NB4 (cell line): ENCODE measurements at regions not wholly inside any gene's neighbourhood (a gene's known extent, or its start where the extent isn't known, plus 50 kb on each side); places are given as distances from the start of the nearest gene placed in this dataset.

Experiments
- TF ChIP-seq, protein P1 (sequence below): IDR thresholded peaks from one replicate; pipeline ENCODE4 v1.5.1; 2012; ENCODE audit warnings: low read depth, low read length
- TF ChIP-seq, protein P2 (sequence below): IDR thresholded peaks from 2 replicates; pipeline ENCODE4 v1.6.1; 2011; ENCODE audit warnings: low read depth, low read length

GRCh38 chr5:107257885-107258520 is 412.7 kb downstream of the EFNA5 start:
- TF ChIP-seq, protein P1, sequence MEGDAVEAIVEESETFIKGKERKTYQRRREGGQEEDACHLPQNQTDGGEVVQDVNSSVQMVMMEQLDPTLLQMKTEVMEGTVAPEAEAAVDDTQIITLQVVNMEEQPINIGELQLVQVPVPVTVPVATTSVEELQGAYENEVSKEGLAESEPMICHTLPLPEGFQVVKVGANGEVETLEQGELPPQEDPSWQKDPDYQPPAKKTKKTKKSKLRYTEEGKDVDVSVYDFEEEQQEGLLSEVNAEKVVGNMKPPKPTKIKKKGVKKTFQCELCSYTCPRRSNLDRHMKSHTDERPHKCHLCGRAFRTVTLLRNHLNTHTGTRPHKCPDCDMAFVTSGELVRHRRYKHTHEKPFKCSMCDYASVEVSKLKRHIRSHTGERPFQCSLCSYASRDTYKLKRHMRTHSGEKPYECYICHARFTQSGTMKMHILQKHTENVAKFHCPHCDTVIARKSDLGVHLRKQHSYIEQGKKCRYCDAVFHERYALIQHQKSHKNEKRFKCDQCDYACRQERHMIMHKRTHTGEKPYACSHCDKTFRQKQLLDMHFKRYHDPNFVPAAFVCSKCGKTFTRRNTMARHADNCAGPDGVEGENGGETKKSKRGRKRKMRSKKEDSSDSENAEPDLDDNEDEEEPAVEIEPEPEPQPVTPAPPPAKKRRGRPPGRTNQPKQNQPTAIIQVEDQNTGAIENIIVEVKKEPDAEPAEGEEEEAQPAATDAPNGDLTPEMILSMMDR = no peak
- TF ChIP-seq, protein P2, sequence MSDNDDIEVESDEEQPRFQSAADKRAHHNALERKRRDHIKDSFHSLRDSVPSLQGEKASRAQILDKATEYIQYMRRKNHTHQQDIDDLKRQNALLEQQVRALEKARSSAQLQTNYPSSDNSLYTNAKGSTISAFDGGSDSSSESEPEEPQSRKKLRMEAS = no peak
